LHCN-M2 (cell line): ENCODE measurements at regions not wholly inside any gene's neighbourhood (a gene's known extent, or its start where the extent isn't known, plus 50 kb on each side); places are given as distances from the start of the nearest gene placed in this dataset.

Experiments
- DNase-seq: peaks from one replicate; pipeline ENCODE4 v3.0.0-alpha.2; 2012; ENCODE audit warnings: low read depth

- DNase-seq, result peak; percentile 87
These were observed 93.5 kb upstream of the SPATS2L start for GRCh38 chr2:200212862-200213425.

GRCh38 chr2:200216310-200216709 is 90.2 kb upstream of the SPATS2L start:
- no peak for DNase-seq

- DNase-seq, result no peak
These were observed 89.2 kb upstream of the SPATS2L start for GRCh38 chr2:200217320-200217719.

GRCh38 chr2:200218645-200219044 is 87.8 kb upstream of the SPATS2L start:
- DNase-seq, result no peak

GRCh38 chr2:200219309-200220113 is 87.0 kb upstream of the SPATS2L start:
- DNase-seq, result no peak

GRCh38 chr2:200220251-200220650 is 86.2 kb upstream of the SPATS2L start:
- DNase-seq, result no peak

- DNase-seq, result no peak
These were observed 85.2 kb upstream of the SPATS2L start for GRCh38 chr2:200221055-200221955.

GRCh38 chr2:200222791-200223190 is 83.7 kb upstream of the SPATS2L start:
- DNase-seq, result no peak

GRCh38 chr2:200223205-200223784 is 83.2 kb upstream of the SPATS2L start:
- DNase-seq, result peak; percentile 79

GRCh38 chr2:200225951-200226350 is 80.5 kb upstream of the SPATS2L start:
- peak; percentile 71 for DNase-seq

- DNase-seq, result peak; percentile 21
These were observed 79.8 kb upstream of the SPATS2L start for GRCh38 chr2:200226451-200227426.

GRCh38 chr2:200230716-200231115 is 75.8 kb upstream of the SPATS2L start:
- no peak for DNase-seq

- no peak for DNase-seq
These were observed 71.0 kb upstream of the SPATS2L start for GRCh38 chr2:200235533-200235932.

GRCh38 chr2:200239216-200239615 is 67.3 kb upstream of the SPATS2L start:
- DNase-seq, result peak; percentile 26

GRCh38 chr2:200242570-200242969 is 63.9 kb upstream of the SPATS2L start:
- no peak for DNase-seq

- DNase-seq, result no peak
These were observed 63.1 kb upstream of the SPATS2L start for GRCh38 chr2:200243441-200243840.

GRCh38 chr2:200244111-200244510 is 62.4 kb upstream of the SPATS2L start:
- no peak for DNase-seq

- peak; percentile 23 for DNase-seq
These were observed 59.0 kb upstream of the SPATS2L start for GRCh38 chr2:200247494-200247893.

- DNase-seq, result peak; percentile 76
These were observed 54.0 kb upstream of the SPATS2L start for GRCh38 chr2:200252265-200253067.

- no peak for DNase-seq
These were observed 52.9 kb upstream of the SPATS2L start for GRCh38 chr2:200253639-200254038.
